ENCODE measurements at regions not wholly inside any gene's neighbourhood (a gene's known extent, or its start where the extent isn't known, plus 50 kb on each side); places are given as distances from the start of the nearest gene placed in this dataset.
"Not testable (repeated sequence)": the region's sequence is repeated elsewhere in the genome, so short reads cannot be mapped to it uniquely, and the experiment has no call there.

- not testable (repeated sequence) for TF ChIP-seq CTCF (conservative IDR thresholded peaks at IDR 0.05; ENCODE audit: low read depth in 2 of 2); POLR2AphosphoS5 (IDR thresholded peaks at IDR 0.05; ENCODE audit: low read depth)
Observed at GRCh38 chr3:194888062-194888461, 202.4 kb downstream of the FAM43A start.

Data from GM23338 (cell line).